ENCODE measurements at regions not wholly inside any gene's neighbourhood (a gene's known extent, or its start where the extent isn't known, plus 50 kb on each side); places are given as distances from the start of the nearest gene placed in this dataset.

DNA sequence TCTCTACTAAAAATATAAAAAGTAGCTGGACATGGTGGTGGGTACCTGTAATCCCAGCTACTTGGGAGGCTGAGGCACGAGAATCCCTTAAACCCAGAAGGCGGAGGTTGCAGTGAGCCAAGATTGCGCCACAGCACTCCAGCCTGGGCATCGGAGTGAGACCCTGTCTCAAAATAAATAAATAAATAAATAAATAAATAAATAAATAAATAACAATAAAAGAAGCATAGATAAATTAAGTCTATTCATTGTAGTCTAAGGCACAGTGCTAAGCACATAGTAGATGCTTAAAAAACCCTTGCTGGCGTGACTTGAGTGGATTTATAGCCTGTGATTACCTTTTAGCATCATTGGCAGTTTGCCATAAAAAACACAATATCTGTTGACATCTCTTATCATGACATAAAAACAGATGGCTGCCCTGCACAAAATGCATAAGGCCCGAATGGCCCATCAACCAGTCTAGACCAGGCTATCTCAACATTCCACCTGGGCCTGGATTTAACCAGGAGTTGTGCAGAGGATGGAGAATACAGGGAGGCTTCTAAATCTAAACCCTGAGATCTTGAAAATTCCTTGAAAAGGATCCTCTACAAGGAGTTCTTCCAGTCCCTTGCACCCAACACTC is 94.9 kb downstream of the PRLHR start:
- TF ChIP-seq HNF4G (IDR thresholded peaks at IDR 0.05) (no peak), ZBTB33 (IDR thresholded peaks at IDR 0.05) (no peak), RXRA (IDR thresholded peaks at IDR 0.05) (no peak), FOXA1 (IDR thresholded peaks at IDR 0.05) (no peak), TAF1 (conservative IDR thresholded peaks at IDR 0.05) (no peak), SP1 (IDR thresholded peaks at IDR 0.05) (no peak), YY1 (IDR thresholded peaks at IDR 0.05) (no peak), HNF4A (conservative IDR thresholded peaks at IDR 0.05) (no peak), JUND (IDR thresholded peaks at IDR 0.05) (no peak), ATF3 (IDR thresholded peaks at IDR 0.05) (no peak), NR2F2 (IDR thresholded peaks at IDR 0.05) (no peak)
- Histone ChIP-seq H3K27me3 (ENCODE audit: control insufficient read depth in 4 of 4, insufficient read depth in 4 of 4, low read length in 3 of 4) (no peaks in the 10 kb centered on the region), H3K9me3 (ENCODE audit: control insufficient read depth in 4 of 4, low read length in 3 of 4) (no peaks in the 10 kb centered on the region), H3K4me1 (ENCODE audit: control insufficient read depth in 4 of 4, insufficient read depth in 4 of 4, low read length in 3 of 4) (no peaks in the 10 kb centered on the region), H3K4me3 (ENCODE audit: low read depth in 1 of 3, low read length in 3 of 3) (no peak overlapping the region), H3K36me3 (ENCODE audit: control insufficient read depth in 4 of 4, insufficient read depth in 3 of 4, low read depth in 1 of 4, low read length in 3 of 4) (no peaks in the 10 kb centered on the region), H3K27ac (ENCODE audit: low read depth in 1 of 2, low read length in 2 of 2) (no peak overlapping the region), H3K9ac (ENCODE audit: low read depth in 1 of 2, low read length in 2 of 2) (no peak overlapping the region)
- no peak for DNase-seq (ENCODE audit: low spot score)
- 92% methylated on average over 6 of the region's 6 CpGs for WGBS

GRCh38 chr10:118499186-118499585 is 96.3 kb downstream of the PRLHR start:
- Histone ChIP-seq H3K9ac (ENCODE audit: low read depth in 1 of 2, low read length in 2 of 2) (no peak overlapping the region), H3K4me1 (ENCODE audit: control insufficient read depth in 4 of 4, insufficient read depth in 4 of 4, low read length in 3 of 4) (no peaks in the 10 kb centered on the region), H3K4me3 (ENCODE audit: low read depth in 1 of 3, low read length in 3 of 3) (no peak overlapping the region), H3K9me3 (ENCODE audit: control insufficient read depth in 4 of 4, low read length in 3 of 4) (no peaks in the 10 kb centered on the region), H3K27ac (ENCODE audit: low read depth in 1 of 2, low read length in 2 of 2) (no peak overlapping the region), H3K27me3 (ENCODE audit: control insufficient read depth in 4 of 4, insufficient read depth in 4 of 4, low read length in 3 of 4) (no peaks in the 10 kb centered on the region), H3K36me3 (ENCODE audit: control insufficient read depth in 4 of 4, insufficient read depth in 3 of 4, low read depth in 1 of 4, low read length in 3 of 4) (no peaks in the 10 kb centered on the region)
- WGBS = 64% methylated on average over 3 of the region's 3 CpGs
- TF ChIP-seq, protein P1, sequence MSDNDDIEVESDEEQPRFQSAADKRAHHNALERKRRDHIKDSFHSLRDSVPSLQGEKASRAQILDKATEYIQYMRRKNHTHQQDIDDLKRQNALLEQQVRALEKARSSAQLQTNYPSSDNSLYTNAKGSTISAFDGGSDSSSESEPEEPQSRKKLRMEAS (IDR thresholded peaks at IDR 0.05) = no peak
- TF ChIP-seq RAD21 (IDR thresholded peaks at IDR 0.05) (no peak), TAF1 (conservative IDR thresholded peaks at IDR 0.05) (no peak), ZBTB33 (IDR thresholded peaks at IDR 0.05) (no peak), CTCF (IDR thresholded peaks at IDR 0.05; ENCODE audit: low read depth, low read length, missing input control) (no peak), RXRA (IDR thresholded peaks at IDR 0.05) (no peak), FOXA1 (IDR thresholded peaks at IDR 0.05) (no peak), GABPA (IDR thresholded peaks at IDR 0.05 in 1 of 2, conservative IDR thresholded peaks at IDR 0.05 in 1 of 2) (no peak), ATF3 (IDR thresholded peaks at IDR 0.05) (no peak)
- DNase-seq (ENCODE audit: low spot score) = no peak
